CD4-positive, alpha-beta T cell treated with Interleukin-17A for 1 hour (primary cell): ENCODE measurements at regions not wholly inside any gene's neighbourhood (a gene's known extent, or its start where the extent isn't known, plus 50 kb on each side); places are given as distances from the start of the nearest gene placed in this dataset.

Experiments
- DNase-seq: peaks from one replicate; pipeline ENCODE4 v3.0.0-alpha.2; 2020

DNA sequence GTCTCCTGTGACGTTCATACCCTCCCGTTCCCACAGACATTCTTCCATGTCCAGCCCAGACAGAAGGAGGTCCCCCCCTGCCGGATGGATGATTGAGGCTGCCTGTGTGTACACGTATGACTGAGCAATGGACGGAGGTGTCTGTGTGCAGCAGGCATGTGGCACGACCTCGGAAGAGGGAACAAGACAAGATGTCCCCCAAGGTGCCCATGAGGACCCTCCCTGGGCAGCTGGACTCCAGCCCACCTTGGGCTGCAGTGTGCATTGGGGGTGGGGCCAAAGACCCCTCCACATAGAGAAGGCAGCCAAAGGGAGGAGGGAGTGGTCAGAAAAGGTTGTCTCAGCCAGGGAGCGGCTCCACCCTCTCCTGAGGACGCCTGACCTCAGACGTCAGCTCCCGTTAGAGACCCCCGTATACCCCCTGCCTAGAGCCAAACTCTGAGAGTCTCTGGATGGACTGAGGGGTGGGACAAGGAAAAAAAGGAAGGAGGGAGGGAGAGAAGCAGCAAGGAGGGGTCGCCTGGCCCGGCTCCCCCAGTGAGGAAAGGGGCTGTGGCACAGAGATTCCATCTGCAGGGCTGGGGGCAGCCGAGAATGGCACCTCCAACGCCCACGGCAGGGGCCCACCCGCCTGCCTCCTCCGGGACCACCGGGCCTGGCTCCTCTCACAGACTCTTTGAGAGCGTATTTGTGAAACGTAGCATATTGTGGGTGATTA lies 92.9 kb upstream of the BHLHE23 start:
- DNase-seq, result no peak

DNA sequence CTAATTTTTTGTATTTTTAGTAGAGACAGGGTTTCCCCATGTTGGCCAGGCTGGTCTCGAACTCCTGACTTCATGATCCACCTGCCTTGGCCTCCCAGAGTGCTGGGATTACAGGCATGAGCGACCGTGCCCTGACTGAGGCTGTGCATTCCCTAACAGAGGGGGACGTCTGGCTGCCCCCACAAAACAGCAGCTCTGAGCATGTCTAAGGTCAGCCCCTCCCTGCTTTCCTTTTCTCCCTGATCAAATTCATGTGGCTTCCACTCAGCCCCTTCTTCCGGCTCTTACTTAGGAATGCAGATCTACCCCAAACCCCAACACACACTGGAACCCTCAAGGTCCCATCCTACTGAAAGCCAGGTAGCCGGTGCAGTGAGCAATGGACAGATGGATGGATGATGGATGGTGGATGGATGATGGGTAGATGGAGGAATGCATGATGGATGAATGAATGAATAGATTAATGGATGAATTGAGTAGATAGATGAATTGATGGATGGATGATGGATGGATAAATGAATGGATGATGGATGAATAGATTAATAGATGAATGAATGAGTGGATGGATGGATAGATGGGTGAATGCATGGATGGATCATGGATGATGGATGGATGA lies 91.5 kb upstream of the BHLHE23 start:
- DNase-seq, result no peak

DNA sequence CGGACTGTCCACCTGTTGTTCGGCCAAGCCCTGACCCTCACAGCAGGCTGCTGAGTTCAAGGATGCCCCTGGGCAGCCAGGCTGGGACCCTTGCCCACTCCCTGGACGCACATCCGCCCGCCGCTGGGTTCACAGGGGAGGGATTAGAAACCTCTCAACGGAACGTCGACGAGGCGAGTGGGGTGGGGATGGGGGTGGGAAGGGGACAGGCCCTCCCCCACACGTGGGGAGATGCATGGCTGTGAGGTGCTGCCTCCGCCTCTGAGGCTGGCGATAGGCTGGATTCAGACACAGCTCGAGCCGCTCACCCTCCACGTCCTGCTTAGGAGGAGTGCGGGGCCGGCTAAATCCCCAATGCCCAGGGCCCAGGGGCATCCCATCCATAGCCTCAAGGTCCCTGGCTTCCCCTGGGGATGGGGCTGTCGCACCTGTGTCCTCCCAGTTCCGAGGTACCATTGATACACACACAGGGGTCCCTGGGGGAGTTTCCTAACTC lies 90.6 kb upstream of the BHLHE23 start:
- no peak for DNase-seq

DNA sequence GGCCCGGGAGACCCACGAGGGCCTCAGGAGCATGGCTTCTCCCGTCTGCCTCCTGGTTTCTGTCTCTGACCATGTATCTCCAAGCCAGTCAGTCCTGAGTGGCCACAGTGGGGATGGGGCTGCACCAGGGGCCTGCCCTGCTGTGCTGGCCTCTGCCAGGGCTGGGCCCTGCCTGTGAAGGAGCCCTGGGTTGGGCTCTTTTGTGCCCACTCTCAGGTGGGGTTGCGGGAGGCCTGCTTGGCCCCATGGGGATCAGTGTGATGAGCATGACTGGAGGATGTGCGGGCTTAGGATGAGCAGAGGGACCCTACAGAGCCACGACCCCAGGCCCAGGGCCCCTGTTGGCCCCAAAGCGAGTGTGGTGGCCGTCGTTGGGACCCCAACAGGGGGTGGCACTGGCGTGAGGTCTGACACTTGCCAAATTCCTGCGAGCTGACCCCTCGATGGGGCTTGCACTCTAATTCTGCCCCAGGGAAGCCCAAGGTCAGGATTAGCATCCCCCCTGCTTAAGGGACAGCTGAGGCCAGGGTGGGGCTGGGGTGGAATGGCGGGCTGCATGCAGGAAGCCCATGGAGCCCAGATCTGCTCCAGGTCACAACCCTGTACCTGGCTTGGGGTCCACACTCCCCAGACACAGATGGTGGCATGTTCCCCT lies 90.0 kb upstream of the BHLHE23 start:
- no peak for DNase-seq

DNA sequence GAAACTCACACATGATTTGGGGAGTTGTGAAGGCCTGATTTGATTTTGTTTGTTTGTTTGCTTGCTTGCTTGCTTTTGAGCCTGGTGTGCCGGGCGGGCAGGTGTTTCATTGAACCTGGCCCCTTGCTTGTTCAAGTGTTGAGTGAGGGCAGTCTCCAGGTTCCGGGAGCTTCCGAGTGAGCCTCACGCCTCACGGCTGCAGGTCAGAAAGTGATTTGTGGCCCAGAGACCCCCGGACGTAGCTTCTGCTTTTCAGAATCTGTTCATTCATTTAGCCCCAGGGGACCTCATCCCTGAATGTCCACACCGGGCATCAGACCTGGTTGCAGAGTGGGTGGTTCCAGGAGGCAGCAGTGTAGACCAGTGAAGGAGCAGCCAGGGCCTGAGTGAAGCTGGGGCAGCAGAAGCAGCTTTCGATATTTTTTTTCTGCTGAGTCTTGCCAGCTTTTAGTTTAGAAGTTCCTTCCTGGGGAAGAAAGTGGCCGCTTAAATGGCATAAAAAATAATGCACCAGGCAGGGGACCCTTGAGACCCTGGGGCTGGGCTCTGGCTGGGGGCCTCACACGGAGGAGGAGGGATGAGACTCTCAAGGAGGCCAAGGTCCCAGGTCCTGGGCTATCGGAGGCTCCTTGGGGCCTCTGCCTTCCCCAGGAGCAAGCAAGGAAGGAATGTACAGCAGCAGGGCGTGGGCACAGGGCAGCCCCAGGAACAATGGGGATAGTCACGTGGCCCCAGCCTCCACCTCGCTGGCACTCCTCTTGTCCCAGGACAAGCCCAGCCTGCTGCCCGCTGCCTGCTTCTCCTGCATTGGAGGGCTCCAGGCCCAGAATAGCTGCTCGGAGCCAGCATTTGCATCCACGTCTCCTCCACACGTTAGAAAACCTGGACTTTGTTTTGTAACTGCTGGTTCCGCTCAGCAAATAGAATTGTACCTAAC lies 89.2 kb upstream of the BHLHE23 start:
- no peak for DNase-seq

DNA sequence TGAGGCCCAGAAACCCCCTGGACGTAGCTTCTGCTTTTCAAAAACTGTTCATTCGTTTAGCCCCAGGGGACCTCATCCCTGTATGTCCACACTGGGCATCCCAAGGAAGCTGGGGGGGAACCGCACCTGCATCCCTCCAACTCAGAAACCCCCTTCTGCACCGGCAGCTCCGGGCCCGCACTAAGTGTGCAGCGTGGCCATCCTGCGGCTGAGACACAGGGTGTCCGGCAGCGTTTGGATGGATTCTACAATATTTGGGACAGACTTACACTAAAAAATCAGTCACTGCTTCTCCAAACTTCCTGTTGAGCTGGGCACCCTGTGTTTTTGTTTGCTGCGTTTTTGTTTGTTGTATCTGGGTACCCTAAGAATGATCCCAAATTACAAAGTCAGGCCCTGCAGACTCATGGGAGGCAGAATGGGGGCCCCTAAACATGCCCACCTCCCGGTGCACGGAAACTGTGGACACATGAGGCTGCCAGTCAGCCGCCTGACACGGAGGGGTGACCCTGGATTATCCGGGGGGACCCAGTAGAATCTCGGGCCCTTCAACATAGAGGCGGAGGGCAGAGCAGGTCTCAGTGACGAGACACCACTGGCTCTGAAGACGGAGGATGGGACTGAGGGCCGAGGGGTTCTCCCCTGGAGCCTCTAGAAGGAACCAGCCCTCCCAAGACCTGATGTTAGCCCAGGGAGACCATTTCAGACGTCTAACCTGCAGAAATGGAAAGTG lies 88.2 kb upstream of the BHLHE23 start:
- no peak for DNase-seq

DNA sequence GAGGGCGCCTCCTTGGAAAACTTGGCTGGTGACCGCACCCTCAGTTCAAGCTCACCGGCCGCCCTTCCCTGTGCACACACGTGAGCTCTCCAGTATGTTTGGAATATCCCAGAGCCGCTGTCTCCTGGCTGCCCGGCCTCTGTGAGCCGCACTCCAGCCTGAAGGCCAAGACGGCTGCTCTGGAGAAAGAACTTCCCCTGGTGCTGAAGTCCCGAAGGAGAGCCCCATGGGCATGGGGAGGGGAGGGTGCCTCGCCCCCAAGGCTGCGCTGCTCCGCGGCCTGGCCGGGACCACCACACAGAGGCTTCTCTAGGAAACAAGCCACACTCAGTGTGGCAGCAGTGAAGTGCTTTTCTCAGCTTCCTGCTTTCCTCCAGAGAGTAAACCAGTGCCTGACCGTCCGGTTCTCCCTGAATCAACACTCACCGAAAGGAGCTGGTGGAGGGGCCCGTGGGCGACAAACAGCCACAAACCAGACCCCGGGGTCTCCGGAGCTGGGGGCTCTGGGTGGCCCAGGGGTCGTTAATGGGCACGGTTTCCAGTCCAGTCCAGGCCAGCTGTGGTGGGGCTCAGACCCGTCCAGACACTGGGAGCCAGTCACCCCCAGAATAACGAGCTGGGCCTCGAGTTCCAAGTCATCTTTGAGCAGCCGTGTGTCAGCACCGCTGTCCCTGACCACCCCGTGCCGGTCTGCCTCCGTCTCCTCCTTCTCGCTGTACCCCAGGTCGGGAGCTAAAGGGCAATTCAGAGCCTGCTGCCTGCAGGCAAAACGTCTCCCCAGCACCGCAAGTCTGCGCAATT lies 87.4 kb upstream of the BHLHE23 start:
- DNase-seq, result no peak

DNA sequence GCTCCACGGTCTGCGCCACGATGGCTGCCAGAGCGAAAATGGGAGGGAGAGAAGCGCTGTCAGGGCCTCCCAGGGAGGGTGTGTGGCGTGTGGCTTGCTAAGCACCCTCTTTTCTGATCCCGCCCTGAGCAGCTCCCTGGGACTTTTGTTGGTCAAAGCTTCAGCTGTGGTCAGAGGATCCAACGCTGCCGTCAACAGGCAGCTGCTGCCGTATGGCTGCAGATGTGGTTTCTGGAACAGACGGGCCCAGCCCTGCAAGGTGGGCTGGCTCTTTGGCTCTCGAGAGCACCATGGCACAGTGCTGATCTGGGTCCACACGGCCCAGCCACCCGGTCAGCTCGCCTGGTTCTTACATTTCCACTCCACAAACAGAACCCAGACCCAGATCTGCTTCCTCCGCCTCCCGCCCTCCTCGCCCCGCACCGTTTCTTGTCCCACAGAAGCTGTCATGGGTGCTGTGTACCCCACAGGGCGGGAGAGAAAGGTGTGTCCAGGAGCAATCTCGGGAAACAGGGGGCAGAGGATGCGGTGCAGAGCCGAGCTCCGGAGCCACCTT lies 86.0 kb upstream of the BHLHE23 start:
- DNase-seq, result no peak

DNA sequence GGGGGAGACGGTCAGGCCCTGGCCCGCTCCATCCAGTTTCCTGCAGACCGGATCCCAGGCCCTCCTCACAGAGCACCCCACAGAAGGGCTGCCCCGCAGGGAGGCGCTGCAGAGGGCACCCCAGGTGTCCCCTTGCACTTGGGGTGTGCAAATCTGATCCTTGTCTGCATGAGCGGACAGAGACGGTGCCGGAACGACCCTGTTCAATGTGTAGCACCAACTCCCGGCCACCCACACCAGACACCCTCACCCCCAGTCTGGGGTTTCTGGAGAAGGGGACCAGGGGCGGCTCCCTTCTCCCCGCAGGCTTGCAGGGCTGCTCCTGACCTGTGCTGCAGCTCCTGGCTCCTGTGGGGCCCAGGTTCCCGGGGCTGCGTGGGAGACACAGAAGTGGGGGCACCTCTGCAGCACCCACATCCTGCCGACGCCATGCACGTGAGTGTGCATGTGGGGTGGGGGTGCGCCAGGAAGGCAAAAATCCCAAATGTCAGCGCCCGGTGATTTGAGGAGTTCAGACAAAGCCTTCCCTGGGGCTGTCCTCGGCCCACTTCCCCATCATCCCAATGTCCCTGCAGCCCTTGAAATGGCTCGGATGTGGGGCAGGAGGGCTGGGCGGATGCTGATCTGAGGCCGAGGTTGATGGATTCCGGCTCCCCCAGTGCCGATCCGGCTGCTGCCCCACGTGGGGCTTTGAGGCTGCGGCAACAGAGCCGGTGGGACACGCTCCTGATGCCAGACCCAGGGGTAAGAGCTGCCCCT lies 85.3 kb upstream of the BHLHE23 start:
- no peak for DNase-seq

DNA sequence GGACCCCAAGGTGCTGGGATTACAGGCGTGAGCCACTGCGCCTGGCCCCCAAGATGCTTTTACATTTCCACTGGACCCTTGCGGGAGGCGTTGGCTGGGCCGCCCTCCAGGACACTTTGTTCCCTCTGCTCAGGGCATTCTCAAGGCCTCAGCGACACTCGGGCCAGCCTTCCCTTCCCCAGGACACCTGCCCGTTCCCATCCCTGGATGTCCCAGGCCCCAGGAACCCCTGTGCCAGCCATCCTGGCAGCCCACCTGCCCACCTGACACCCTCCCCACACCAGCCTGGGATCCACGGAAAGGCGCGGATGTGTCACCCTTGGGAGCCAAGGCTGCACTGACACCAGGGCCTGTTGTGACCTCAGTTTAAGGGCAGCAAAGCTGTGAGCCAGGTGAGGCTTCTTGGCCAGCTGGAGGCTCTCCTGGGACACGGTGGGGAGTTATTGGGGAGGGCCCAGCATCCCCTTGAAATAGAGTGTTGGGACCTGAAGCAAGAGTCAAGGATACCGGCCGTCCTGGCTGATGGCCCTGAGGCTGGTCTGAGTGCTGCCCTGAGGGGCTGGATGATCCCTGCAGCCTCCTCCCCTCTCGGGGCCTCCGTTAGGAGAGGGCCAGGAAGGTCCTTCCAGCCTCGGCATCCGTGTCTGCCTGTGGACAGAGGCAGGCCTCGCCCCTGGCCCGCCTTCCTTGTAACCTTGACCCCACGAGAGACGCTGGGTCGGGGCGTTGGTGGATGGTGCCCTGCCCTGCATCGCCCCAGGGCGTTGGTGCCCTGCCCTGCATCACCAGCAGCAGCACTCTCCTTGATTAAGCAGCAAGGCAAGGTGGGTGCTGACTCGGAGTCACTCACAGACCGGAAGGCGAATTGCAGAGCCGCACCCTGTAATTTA lies 84.2 kb upstream of the BHLHE23 start:
- no peak for DNase-seq

DNA sequence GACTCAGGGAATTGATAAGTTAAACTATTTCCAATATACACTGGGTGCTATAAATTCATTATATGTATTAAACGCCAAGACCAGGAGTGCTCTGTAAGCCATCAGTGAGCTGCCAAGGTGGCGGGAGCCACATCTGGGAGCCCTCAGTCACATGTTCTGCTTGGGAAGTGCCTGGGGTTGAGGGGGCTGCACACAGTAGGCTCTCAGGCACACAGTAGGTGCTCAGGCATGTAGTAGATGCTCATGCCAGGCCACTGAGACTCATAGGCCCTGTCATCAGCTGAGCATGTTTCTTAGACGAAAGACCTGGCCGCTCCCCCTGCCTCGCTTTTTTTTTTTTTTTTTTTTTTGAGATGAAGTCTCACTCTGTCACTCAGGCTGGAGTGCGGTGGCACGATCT lies 83.3 kb upstream of the BHLHE23 start:
- DNase-seq, result no peak

DNA sequence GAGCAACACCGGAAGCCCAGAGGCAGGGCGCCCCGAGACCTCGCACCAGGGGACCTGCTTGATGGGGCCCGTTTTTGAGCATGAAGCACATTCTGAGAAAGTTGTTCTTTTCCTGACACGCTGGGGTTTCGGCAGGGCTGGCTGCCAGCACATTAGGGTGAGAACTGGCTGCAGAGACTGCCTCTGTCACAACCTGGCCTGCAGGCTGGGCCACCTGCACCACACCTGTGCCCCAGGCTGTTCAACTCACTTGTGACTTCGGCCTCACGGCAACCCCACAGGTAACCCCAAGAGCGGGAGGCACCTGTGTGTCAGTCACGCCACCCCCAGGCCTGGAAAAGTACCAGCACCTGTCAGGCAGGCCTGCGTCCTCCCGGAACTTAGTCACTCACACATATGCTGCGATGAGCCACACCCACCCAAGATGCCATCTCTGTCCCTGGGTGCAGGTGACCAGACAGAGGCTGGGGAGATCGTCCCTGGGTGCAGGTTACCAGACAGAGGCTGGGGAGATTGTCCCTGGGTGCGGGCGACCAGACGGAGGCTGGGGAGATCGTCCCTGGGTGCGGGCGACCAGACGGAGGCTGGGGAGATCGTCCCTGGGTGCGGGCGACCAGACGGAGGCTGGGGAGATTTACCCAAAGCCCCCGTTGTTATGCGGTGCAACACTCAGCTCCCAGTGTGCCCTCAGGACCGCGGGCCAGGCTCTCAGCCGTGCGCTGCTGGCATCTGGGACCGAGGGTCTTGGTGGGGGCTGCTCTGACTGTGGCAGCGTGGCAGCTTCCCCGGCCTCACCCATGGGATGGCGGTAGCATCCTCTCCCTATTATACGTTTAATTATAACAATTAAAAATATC lies 82.5 kb upstream of the BHLHE23 start:
- no peak for DNase-seq

DNA sequence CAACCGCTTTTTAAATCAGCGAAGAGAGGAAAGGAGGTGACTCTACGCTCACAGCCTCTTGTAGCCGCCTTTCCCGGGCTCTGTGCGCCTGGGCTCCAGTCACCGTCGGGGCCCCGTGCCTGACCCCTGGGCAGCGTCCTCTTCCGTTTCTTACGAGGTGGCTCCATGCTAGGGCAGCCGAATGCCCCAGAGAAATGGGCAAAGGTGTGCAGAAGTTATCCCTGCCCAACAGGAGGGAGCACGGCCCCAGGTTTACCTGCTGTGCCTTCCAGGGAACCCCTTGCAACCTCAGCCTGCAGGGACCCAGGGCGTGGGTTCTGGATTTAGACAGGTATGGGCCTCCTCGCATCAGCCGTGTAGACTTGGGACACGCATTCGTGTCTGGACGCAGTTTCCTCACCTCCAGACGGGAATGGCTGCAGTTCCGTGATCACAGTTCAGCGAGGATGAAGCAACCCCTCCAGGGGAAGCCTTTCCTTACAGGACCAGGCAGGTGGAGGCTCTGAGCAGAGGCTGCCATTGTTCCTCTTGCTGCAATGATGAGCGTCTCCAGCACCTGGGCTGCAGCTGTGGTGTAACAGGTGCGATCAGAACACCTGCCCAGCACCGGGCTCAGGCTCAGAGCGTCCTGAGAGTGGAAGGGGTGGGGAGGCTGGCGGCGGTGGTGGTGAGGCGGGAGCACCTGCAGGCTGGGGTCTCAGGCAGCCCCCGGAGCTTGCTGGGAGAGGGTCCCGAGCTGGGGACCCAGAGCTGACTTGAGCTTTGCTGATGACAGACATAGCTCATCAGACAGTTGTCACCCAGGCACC lies 81.3 kb upstream of the BHLHE23 start:
- no peak for DNase-seq

DNA sequence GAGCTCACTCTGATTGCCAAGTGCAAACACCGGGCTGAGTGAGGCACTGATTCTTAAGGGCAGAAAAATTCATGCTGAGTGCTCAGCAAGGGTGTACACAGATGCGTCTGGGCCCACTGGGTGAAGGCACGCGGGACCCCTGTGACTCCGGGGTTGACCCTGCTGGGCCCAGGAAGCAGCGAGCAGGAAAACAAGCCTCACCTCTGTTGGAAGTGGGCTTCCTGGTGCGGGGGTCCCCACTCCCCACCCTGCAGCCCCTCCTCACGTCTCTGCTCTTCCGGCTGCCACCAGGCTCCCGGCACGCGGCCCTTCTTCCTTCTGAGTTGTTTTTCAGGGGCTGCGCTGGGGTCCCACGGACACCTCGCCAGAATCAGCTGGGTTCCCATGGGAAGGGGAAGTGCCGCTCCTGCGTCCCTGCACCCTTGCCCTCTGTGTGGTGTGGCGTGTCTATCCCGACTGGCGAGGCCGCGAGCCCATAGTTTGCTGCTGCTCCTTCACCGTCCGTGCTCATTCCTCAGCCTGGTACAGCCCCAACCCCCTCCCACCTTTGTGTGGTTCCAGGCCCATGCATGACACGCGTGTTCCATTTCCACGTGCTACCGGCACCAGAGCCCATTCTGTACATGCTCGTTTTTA lies 80.6 kb upstream of the BHLHE23 start:
- DNase-seq, result no peak

DNA sequence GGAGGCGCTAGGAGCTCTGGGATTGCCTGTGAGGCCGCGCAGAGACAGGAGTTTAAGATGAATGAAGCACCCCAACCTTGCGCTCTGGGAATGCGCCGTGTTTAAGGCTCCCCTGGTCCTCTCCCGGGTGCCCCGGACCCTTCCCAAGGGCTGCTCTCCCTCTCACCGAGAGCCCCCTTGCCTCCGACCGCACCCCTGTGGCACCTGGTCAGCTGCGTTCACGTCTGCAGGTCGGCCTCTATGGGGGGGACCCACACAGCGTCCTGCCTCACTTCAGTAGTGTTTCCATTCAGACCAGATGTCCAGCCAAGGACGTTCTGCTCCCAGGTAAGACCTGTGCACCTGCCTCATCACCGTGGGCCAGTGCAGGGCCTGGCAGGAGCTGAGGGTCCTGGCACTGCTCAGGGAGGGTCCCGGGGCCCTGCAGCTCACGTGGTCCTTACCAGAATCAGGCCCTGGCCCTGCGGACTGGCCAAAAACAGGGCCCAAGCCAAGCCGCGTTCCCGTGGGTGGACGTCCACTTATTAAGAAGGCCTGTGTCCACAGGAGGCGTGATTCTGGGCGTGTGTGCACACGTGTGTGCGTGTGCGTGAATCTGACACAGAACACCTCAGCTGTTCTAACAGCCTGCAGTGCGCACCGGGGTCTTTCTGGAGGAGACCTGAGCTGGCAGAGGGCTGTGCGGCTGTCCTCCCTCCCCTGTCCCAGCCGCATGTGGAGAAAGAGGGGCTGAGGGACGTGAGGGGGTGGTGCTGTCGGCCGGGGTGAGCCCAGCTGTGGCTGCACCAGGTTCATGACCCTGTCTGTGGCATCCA lies 79.9 kb upstream of the BHLHE23 start:
- no peak for DNase-seq
